VCaP (cell line): ENCODE measurements at regions not wholly inside any gene's neighbourhood (a gene's known extent, or its start where the extent isn't known, plus 50 kb on each side); places are given as distances from the start of the nearest gene placed in this dataset.

Source experiments
- H3K27ac ChIP-seq: fragments of 450-650 bp; 2 replicates; pipeline ENCODE4 v1.5.1; 2017
- TF ChIP-seq, protein P1 (sequence below): fragments of 450-650 bp; conservative IDR thresholded peaks from 2 replicates; pipeline ENCODE4 v1.5.1; 2017; ENCODE audit warnings: mild to moderate bottlenecking, moderate library complexity

DNA sequence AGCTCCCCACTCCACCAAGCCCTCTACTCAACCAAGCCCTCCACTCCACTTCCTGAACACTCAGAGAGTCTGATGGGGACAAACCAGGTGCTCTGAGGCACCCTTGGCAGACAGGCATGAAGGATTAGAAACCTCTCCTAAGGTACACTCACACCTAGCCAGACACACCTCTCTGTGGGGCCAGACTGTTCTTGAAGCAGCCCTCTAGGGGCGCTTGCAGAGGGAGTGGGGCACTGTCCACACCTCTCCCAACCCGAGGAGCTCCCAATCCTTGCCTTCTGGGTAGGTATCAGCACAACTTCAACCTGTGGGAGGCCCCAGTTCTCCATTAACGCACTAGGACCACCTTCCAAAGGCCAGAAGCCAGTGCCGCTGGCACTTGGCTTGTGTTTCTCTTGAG is 108.7 kb upstream of the VSTM2B start:
- H3K27ac ChIP-seq, result no peak overlapping the region
- TF ChIP-seq, protein P1, sequence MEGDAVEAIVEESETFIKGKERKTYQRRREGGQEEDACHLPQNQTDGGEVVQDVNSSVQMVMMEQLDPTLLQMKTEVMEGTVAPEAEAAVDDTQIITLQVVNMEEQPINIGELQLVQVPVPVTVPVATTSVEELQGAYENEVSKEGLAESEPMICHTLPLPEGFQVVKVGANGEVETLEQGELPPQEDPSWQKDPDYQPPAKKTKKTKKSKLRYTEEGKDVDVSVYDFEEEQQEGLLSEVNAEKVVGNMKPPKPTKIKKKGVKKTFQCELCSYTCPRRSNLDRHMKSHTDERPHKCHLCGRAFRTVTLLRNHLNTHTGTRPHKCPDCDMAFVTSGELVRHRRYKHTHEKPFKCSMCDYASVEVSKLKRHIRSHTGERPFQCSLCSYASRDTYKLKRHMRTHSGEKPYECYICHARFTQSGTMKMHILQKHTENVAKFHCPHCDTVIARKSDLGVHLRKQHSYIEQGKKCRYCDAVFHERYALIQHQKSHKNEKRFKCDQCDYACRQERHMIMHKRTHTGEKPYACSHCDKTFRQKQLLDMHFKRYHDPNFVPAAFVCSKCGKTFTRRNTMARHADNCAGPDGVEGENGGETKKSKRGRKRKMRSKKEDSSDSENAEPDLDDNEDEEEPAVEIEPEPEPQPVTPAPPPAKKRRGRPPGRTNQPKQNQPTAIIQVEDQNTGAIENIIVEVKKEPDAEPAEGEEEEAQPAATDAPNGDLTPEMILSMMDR, result no peak

DNA sequence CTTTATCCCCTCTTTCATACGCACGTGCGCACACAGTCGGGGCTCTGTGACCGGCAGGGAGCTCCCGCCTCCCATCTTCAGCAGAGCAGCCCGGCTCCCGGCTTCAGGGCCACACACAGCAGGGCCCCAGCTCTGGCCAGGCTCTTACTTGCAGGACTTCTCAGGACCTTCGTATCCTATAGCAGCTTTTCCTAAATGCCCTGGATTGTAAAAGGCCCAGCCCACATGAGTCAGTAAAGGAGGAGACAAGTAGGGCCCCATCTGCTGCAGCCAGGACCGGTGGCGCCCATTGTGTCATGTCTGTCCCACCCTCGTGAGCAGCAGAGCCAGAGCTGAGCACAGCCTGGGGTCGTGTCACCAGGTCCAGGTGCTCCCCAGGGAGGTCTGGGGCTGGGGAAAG is 107.6 kb upstream of the VSTM2B start:
- H3K27ac ChIP-seq, result no peak overlapping the region
- TF ChIP-seq, protein P1, result no peak

DNA sequence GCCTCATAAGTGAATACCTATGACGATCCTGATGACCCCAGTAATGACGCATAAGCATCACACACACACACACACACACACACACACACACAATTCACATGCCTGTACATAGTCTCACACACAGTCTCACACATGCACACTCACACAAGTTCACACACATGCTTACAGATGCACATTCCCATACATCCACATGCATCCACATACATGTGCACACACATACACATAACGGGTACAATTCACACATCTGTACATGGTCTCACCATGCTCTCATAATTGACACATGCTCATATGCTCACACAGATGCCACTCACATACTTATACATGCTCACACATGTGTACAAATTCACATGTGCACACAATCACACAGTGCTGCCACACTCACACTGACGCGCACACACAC is 105.7 kb upstream of the VSTM2B start:
- TF ChIP-seq, protein P1, result no peak
- no peak overlapping the region for H3K27ac ChIP-seq

DNA sequence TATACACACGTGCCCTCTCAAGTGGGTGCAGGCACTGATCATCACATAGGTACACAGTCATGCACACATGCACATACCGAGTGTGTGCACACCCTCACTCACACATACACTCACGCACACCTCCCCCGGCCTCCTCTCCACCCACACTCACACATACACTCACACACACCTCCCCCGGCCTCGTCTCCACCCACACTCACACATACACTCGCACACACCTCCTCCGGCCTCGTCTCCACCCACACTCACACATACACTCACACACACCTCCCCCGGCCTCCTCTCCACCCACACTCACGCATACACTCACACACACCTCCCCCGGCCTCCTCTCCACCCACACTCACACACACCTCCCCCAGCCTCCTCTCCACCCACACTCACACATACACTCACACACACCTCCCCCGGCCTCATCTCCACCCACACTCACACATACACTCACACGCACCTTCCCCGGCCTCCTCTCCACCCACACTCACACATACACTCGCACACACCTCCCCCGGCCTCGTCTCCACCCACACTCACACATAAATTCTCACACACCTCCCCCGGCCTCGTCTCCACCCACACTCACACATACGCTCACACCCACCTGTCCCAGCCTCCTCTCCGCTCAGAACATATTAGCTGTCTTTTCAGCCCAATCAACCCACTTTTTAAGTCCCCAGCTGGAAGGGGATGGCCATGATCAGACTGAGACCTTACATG is 105.2 kb upstream of the VSTM2B start:
- no peak overlapping the region for H3K27ac ChIP-seq
- TF ChIP-seq, protein P1, result no peak

DNA sequence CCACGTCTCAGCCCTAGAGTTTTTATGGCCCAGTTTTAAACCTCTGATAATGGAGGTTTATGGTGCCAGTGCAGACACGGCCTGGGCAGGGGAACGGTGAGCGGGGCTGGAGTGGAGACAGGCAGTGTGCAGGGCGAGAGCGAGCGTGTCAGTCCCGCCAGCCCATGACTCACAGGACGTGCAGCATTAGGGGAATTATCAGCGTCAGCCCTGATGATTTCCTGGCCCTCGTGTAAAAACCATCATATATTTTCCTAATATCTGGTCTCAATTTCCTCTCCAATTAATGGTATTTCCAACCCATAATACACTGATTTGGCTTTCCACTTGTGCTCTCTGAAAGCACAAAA is 104.6 kb upstream of the VSTM2B start:
- TF ChIP-seq, protein P1, result no peak
- H3K27ac ChIP-seq, result no peak overlapping the region

DNA sequence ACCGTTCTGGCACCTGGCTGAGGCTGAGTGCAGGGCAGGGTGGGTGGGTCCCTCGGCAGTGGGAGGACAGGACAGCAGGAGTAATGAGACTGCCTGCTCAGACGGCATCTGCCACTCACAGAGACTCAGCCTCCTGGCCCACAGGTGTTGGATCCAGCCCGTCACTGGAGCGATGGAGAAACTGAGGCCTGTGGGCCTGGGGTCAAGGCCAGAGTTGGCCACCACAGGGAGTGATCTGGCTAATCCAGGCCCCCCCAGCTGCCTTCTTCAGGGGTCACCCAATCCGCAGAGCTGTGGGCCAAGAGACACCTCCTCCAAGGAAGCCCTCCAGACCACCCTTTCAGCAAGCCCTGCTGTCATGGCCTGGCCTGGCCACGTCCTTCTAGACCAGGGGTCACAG is 103.7 kb upstream of the VSTM2B start:
- H3K27ac ChIP-seq, result no peak overlapping the region
- TF ChIP-seq, protein P1, result no peak

DNA sequence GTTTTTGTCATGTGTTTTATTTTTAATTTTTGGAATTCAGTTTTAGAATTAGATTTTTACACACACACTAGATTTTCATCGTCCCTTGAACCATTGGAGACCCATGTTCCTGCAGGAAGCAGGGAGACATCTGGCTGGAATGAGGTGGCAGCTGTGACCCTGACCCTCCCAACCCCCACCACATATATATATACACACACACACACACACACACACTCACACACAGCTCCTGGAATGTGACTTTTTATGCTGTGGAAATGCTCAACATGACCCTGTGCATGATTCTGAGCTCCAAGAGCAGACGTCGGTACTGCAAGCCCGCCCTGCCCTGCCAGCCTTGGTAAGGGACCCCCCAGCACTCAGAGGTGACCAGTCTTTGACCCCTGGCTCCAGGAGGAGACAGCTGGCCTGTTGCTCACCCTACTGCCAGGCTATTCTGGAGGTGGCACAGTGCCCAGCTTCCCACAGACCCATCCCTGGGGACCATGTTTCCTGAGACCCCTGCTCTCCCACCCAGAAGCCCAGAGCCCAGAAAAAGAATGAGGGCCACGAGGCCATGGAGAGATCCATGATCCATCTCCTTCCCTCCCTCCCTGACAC is 103.2 kb upstream of the VSTM2B start:
- TF ChIP-seq, protein P1, result no peak
- no peak overlapping the region for H3K27ac ChIP-seq
